MM.1S (cell line): ENCODE measurements at regions not wholly inside any gene's neighbourhood (a gene's known extent, or its start where the extent isn't known, plus 50 kb on each side); places are given as distances from the start of the nearest gene placed in this dataset.

Source experiments
- EZH2 ChIP-seq: fragments of 300-600 bp; sonication (generic); optimal IDR thresholded peaks from 2 replicates; pipeline ENCODE3; 2017; ENCODE audit warnings: low read depth, mild to moderate bottlenecking, antibody characterized with exemption, low read length, mixed read lengths
- EZH2phosphoT487 ChIP-seq: fragments of 300-600 bp; sonication (generic); IDR thresholded peaks from 2 replicates; pipeline ENCODE4 v1.6.1; 2018; ENCODE audit warnings: antibody characterized with exemption, low read length
- TF ChIP-seq, protein P1 (sequence below): fragments of 300-600 bp; sonication (generic); IDR thresholded peaks from 2 replicates; pipeline ENCODE4 v1.5.1; 2016; ENCODE audit warnings: antibody characterized with exemption, low read length, mixed read lengths

DNA sequence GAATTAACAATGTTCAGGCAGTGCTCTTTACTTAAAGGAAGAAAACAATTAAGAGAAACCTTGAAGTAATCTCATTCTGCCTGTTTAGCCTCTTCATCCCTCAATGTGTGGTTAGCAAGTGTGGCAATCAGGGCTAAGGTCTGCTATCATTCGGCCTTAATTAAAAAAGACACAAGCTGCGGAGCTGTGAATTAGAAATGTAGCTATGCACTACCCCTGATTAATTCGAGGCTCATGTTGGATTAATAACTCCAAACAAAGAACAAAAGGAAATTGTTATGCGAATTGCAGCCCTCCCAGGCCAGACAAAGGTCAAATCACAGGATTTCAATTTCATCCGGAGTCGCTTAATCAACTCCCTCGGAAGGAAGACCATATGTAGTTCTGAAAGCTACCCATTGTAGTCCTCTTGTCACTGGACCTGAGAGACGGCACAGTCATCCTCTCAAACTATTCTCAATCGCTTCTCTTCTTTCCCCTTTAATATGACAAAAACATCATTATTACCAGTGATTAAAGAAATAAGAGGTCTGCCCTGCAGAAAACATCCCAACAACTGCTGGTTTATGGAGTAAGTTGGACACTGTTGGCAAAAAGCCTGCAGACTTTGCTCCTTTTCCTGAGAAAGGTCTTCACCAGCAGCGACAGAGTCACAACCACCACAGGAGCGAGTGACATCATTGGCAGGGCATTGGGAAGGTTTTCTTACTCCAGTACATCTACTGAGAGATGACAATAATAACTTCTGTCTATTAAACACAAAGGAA is 71.1 kb upstream of the SOX5 start:
- TF ChIP-seq, protein P1, sequence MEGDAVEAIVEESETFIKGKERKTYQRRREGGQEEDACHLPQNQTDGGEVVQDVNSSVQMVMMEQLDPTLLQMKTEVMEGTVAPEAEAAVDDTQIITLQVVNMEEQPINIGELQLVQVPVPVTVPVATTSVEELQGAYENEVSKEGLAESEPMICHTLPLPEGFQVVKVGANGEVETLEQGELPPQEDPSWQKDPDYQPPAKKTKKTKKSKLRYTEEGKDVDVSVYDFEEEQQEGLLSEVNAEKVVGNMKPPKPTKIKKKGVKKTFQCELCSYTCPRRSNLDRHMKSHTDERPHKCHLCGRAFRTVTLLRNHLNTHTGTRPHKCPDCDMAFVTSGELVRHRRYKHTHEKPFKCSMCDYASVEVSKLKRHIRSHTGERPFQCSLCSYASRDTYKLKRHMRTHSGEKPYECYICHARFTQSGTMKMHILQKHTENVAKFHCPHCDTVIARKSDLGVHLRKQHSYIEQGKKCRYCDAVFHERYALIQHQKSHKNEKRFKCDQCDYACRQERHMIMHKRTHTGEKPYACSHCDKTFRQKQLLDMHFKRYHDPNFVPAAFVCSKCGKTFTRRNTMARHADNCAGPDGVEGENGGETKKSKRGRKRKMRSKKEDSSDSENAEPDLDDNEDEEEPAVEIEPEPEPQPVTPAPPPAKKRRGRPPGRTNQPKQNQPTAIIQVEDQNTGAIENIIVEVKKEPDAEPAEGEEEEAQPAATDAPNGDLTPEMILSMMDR = no peak
- TF ChIP-seq EZH2 (no peak), EZH2phosphoT487 (no peak)
